ENCODE measurements at regions not wholly inside any gene's neighbourhood (a gene's known extent, or its start where the extent isn't known, plus 50 kb on each side); places are given as distances from the start of the nearest gene placed in this dataset.

DNA sequence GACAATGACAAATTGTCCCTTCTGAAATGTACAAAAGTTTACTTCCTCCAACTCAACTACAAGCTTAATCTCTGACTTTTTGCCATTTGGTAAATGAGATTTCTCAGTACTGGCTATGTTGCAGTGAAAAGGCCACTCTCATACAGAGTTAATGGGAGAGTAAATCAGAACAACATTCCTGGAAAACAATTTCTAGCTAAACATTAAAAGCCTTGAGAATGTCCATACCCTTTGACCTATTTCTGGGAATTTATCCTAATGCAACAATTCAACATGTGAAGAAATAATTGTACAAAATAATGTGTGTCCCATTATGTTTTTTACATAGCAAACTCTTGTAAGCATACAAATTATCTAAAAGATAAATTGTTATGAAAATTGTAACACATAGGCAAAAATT lies 56.3 kb upstream of the SPEF2 start:
- H3K4me3 ChIP-seq (ENCODE audit: low read depth, low read length), result no peak overlapping the region
- TF ChIP-seq, protein P1, sequence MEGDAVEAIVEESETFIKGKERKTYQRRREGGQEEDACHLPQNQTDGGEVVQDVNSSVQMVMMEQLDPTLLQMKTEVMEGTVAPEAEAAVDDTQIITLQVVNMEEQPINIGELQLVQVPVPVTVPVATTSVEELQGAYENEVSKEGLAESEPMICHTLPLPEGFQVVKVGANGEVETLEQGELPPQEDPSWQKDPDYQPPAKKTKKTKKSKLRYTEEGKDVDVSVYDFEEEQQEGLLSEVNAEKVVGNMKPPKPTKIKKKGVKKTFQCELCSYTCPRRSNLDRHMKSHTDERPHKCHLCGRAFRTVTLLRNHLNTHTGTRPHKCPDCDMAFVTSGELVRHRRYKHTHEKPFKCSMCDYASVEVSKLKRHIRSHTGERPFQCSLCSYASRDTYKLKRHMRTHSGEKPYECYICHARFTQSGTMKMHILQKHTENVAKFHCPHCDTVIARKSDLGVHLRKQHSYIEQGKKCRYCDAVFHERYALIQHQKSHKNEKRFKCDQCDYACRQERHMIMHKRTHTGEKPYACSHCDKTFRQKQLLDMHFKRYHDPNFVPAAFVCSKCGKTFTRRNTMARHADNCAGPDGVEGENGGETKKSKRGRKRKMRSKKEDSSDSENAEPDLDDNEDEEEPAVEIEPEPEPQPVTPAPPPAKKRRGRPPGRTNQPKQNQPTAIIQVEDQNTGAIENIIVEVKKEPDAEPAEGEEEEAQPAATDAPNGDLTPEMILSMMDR (IDR thresholded peaks at IDR 0.05; ENCODE audit: control insufficient read depth, extremely low read depth, insufficient read depth), result no peak
- no peak for DNase-seq (ENCODE audit: low read depth)

DNA sequence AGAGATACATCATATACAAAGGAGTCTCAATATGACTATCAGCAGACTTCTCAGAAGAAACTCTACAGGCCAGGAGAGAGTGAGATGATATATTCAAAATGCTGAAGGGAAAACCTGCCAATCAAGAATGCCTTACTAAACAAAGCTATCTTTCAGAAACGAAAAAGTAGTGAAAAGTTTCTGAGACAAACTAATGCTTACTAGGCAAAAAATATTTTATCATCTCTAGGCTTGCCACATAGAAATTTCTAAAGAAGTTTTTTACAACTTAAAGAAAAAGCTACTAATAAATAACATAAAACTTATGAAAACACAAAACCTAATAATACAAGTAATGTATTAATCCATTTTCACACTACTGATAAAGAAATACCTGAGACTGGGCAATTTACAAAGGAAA lies 59.9 kb upstream of the SPEF2 start:
- no peak overlapping the region for H3K4me3 ChIP-seq (ENCODE audit: low read depth, low read length)
- TF ChIP-seq, protein P1 (IDR thresholded peaks at IDR 0.05; ENCODE audit: control insufficient read depth, extremely low read depth, insufficient read depth), result no peak
- no peak for DNase-seq (ENCODE audit: low read depth)

DNA sequence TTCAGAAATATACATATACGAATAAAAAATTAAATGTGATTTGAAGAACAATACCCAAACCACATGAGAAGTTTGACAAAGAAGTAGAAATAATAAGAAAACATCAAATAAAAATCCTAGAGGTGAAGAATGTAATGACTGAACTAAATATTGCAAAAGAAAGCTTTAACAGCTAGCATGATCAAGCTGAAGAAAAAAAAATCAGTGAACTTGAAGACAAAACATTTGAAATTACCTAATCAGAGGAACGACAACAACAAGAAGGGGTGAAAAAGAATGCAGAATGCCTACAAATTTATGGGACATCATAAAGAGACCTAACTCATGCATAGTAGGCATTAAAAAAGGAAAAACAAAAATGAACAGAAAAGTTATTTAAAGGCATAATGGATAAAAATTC lies 60.5 kb upstream of the SPEF2 start:
- no peak overlapping the region for H3K4me3 ChIP-seq (ENCODE audit: low read depth, low read length)
- TF ChIP-seq, protein P1 (IDR thresholded peaks at IDR 0.05; ENCODE audit: control insufficient read depth, extremely low read depth, insufficient read depth), result no peak
- DNase-seq (ENCODE audit: low read depth), result no peak

DNA sequence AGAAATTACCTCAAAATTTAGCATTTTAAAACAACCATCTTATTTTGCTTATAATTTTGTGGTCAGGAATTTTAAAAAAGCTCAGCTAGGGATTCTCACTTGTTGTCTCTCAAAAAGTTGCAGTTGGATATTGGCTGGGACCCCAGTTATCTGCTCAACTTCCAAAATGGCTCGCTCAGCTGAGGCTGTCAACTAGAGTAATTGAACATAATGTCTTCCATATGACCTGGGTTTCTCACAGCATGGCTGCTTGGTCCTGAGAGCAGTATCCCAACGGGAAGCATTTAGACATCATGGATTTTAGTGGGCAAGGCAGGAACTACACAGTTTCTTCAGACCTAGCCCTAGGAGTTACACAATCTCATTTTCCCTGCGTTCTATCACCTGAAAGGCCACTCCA lies 63.6 kb upstream of the SPEF2 start:
- no peak for DNase-seq (ENCODE audit: low read depth)
- H3K4me3 ChIP-seq (ENCODE audit: low read depth, low read length), result no peak overlapping the region
- TF ChIP-seq, protein P1 (IDR thresholded peaks at IDR 0.05; ENCODE audit: control insufficient read depth, extremely low read depth, insufficient read depth), result no peak

DNA sequence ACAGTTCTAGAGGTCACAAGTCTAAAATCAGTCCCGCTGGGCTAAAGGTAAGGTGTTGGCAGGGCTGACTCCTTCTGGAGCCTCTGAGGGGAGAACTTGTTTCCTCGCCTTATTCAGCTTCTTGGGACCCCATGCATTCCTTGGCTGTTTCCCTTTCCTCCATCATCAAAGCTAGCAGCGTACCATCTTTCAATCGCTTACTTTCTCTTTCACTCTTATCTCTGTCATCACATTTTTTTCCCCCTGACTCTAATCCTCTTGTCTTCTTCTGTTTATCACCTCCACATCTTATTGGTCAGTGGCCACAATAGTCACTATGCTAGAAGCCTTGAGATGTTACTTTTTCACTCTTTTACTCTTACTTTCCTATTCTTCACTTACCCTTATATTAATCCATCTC lies 72.5 kb upstream of the SPEF2 start:
- no peak for DNase-seq (ENCODE audit: low read depth)
- no peak overlapping the region for H3K4me3 ChIP-seq (ENCODE audit: low read depth, low read length)
- TF ChIP-seq, protein P1 (IDR thresholded peaks at IDR 0.05; ENCODE audit: control insufficient read depth, extremely low read depth, insufficient read depth), result no peak

DNA sequence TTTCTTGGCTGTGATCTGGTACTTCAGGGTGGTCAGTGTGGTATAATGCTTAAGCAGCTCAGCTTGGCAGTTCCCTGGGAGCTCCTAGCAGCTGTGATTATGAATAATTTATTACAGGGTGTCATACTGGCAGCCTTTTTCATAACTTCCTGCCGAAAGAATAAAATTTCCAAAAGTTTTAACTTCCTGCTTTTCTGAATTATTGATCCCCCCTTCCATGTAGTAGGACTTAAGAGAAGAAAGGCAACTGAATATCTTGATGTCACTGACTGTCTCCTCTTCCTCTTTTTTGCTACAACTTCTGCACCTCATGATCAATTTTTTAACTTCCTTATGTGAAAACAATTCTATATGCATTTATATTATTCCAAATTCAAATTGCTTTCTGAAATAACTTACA lies 74.3 kb upstream of the SPEF2 start:
- DNase-seq (ENCODE audit: low read depth), result no peak
- no peak overlapping the region for H3K4me3 ChIP-seq (ENCODE audit: low read depth, low read length)
- TF ChIP-seq, protein P1 (IDR thresholded peaks at IDR 0.05; ENCODE audit: control insufficient read depth, extremely low read depth, insufficient read depth), result no peak

DNA sequence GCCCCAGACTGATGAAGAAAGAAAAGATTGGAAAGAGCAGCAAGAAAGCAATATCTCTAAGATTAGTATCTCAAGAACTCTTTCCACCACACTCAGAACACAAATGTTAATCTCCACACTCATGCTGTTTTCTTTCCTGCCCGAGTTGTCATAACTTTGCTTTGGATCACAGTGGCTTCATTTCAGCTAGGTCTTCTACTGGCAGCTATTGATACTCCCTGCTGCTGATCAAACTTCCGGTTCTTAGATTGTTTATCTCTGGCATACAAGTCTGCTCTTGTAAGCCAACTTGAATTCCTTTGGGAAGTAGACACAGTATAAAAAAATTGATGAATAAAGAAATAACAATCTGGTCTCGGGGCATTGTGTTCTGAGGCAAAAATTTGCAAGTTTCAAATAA lies 77.7 kb upstream of the SPEF2 start:
- TF ChIP-seq, protein P1 (IDR thresholded peaks at IDR 0.05; ENCODE audit: control insufficient read depth, extremely low read depth, insufficient read depth), result no peak
- no peak overlapping the region for H3K4me3 ChIP-seq (ENCODE audit: low read depth, low read length)
- DNase-seq (ENCODE audit: low read depth), result peak; percentile 59
